NCI-H2081 (cell line): ENCODE measurements at regions not wholly inside any gene's neighbourhood (a gene's known extent, or its start where the extent isn't known, plus 50 kb on each side); places are given as distances from the start of the nearest gene placed in this dataset.
A peak's percentile ranks its signal among the peaks of the same experiment; 100 is the strongest.

ENCODE experiments used
- DNase-seq, 2 experiments: peaks; one replicate each; lab custom pipeline; 2025; lab: John Stamatoyannopoulos, UW

DNA sequence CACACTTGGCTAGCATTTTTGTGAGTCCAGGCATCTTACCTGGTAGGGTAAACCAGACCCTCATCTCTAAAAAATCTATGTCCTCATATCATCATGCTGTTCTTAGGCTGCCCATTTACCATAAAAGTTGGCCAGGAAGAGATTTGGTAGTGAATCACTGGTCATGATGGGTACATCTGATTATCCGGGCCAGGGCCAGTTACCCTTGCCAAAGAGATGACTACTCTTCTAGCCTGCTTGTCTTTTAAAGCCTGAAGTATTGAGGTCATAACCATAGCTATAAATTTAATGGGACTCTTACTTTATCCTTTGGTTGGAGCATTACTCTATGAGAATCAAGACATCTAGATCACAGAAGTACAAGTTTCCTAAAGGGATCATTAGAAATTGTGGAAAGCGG lies 276.8 kb downstream of the TENT5A start:
- no peak for DNase-seq

DNA sequence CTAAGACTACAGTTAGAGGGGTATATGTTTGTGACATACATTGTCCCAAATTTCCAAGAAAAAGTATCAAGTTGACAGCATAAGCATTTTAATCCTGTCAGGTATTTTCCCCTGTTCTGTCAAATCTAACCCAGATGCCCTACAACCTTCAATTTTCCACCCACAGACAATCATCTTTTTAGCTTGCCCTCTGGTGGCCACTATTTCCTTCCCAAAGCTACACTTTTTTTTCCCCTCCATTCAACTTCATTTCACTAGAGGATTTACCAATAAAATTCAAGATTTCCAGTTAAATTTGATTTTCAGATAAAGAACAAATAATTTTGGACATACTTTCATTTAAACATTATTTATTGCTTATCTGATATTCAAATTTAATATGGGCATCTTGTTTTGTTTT lies 286.6 kb downstream of the TENT5A start:
- DNase-seq: peak in 1 of 2 experiments; percentile 29

DNA sequence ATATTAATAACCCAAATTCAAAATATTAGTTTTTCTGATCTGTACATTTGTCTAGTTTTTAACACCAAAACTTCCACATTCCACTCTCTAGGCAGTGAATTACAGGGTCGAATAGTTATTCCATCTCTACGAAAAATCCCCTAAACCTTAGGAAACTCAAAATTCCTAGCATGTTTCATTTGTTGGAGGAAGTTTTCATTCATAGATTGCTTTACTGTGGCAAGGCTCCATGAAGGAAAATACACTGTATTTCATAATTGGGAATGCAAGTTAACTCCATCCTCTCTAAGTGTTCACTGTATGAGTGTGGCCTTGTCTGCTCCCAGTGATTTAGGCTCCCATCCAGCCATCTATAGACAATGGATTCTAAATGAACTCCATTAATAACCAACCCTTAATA lies 296.1 kb downstream of the TENT5A start:
- DNase-seq: no peak

DNA sequence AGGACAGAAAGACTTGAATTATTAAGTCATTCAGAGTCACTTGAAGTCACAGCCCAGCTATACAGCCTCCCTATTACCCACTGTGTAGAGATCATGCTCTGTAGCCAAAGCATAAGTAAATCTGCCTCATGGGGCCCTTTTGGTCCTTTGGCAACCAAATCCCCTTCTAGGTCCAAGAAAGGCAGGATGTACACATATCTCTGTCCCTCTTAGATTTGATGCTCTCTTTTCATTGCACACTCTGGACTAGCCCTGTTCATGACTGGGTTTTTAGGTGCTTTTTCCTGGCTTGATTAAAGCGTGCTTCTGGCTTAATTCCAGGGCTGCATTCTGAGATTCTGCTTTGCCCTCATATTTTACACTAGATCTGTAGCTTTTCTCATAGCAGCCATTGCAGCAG lies 296.8 kb downstream of the TENT5A start:
- DNase-seq: no peak

DNA sequence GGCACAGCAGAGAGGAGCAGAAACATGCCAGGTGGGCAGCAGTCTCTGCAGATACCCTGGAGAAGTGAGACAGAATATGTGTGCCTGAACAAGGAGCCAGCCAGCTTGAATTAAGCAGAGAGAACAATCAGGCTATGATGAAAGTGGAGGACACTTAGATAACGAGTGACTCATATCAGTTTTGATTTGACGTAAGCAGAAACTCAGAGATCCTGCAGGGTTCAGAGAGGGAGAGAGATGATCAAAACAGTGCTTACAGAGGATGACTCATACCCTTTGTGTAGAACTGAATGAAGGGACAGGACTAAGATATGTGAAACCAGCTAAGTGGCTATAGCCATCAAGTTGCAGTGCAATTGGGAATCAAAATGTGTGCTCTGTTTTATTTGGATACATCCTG lies 300.7 kb downstream of the TENT5A start:
- no peak for DNase-seq

DNA sequence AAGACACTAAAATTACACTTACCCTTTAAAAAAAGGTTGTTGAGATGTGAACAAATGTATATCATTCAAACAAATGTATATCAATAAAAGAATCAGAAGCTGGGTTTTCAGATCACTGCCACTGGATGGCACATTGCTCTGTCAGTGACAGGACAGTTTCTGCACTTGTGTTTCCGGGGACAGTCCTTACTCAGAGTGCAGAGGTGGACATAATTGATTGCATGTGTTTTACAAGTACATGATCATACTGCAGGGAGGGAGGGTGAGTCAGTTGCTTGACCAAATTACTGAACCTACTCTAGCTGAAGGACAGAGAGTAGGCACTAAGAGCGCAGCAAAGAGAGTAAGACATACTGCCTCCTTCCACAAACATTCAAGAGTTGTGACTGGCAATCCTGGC lies 302.3 kb downstream of the TENT5A start:
- no peak for DNase-seq

DNA sequence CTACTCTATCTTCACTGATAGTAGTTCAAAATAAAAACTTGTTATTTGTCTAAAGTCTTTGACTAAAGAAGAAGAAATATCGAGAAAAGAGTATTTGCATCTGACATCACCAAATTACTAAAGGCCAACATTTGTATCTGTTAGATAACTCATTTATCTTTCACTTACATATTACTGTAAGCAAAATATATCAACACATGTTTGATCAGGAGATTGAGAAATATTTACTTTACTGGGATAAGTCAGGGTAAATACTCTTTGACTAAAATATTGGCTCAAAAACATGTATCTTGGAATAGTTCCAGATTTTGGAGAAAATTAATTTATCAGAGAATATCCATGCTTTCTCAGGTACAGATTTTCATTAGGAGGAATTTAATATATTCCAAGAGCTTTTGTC lies 306.0 kb downstream of the TENT5A start:
- no peak for DNase-seq

DNA sequence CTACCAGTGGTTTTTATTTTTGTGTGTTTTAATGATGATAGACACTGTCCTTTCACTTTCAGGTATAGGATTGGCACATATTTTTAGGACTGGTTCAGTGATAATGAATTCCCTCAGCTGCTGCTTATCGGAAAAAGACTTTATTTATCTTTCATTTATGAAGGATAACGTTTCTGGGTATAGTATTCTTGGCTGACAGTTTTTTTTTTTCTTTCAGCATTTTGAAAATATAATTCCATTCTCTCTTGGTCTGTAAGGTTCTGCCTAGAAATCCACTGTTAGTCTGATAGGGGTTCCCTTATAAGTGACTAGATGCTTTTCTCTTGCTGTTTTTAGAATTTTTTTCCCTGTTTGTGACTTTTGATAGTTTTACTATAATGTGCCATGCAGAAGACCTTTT lies 313.1 kb downstream of the TENT5A start:
- no peak for DNase-seq

DNA sequence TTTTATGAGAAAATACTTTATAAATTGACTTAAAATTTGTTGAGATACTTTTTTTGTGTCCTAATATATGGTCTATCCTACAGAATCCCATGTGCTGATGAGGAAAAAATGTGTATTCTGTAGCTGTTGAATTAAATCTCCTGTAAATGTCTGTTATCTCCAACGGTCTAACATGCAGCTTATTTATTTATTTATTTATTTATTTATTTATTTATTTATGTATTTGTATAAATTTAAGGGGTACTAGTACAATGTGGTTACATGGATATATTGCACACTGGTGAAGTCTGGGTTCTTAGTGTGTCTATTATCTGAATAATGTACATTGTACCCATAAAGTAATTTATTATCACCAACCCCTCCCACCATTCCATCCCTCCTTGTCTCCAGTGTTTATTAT lies 315.5 kb downstream of the TENT5A start:
- no peak for DNase-seq

DNA sequence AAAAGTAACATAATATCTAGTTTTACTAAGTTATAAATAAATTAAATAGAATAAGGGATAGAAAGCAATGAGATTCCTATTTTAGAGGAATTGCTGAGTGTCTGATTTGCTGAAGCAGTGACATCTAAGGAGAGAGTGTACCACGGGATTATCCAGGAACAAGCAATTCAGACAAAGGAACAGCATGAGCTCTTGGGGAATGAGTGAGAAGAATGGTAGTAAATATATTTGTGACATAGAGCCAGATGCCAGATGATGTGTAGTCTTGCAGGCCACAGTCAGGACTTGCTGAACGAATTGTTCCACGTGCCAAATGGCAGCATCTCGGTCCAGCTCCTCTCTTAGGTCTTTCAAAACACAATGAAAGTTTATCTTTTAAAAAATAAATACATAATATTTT lies 339.2 kb downstream of the TENT5A start:
- no peak for DNase-seq

DNA sequence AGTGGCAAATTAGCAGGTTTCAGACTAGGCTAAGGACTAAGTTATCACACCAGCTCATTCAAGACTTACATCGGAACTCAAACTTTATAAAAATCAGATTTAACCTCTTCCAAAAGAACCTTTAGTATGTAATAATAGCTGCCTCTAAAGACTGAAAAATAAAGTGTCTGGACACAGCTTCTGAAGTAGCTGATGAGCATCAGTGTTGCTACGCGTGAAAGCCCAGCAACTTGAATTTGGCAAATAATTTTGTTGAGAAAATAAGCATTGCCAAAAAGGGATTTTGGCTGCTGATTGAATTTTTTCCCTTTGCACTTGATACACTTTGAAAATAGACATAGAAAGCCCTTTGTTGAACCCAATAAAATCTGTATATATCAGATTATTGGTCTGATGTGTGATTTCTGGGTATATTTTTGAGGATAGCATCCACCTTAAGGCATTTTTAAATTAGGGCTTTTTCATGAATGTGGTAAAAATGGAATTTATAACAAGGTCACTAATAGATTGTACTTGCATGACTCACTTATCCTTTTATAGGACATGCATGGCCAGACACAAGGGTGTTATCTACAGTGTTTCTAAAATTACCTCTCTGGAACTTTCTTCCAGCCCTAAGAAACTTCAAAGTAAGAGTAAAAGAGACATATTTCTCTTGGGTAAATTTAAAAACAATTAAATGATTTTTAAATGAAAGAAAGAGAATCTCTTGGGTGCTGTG lies 350.4 kb downstream of the TENT5A start:
- no peak for DNase-seq

DNA sequence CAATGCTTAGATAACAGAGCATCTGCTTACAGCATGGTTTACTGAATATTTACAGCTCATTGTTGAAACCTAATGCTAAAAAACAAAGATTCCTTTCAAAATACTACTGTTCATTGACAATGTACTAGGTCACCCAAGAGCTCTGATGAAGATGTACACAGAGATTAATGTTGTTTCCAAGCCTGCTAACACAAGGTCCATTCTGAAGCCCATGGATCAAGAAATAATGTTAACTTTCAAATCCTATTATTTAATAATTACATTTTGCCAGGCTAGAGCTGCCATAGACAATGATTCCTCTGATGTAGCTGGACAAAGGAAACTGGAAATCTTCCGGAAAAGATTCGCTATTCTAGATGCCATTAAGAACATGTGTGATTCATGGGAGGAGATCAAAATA lies 355.6 kb downstream of the TENT5A start:
- DNase-seq: no peak

DNA sequence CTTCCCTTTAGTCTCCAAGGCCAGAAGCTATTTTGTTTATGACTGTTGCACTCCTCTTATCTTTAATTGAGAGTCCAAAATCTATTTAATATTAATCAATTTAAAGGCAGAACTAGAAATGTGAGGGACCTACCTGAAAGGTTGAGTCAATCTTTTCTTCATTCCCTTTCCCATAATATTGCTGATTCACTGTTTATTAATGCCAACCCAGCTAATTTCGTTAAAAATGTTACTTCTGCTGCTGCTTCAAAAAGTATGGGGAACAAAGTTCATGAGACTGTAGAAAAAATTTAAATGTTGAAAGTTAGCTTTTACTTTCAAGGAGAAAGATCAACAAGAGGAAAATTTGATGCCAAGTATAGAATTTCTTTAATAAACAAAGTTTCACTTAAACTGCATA lies 365.3 kb downstream of the TENT5A start:
- no peak for DNase-seq

DNA sequence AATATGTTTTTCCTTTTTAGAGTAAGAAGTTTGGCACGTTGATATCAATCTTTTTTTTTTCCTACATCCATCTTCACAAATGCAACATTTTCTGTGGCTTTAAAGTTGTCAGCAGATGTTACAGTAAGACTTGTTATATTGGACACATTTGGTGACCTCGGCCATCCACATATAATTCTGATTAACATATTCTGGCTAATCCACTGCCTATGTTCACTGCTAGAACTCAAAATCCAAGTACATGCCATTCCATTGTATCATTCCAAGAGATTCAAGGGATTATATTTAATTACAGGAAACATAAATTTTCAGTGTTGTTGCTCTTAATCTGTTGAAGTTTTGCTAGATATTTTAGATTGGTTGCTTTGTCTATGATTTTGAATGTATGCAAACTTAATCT lies 367.6 kb downstream of the TENT5A start:
- DNase-seq: no peak

DNA sequence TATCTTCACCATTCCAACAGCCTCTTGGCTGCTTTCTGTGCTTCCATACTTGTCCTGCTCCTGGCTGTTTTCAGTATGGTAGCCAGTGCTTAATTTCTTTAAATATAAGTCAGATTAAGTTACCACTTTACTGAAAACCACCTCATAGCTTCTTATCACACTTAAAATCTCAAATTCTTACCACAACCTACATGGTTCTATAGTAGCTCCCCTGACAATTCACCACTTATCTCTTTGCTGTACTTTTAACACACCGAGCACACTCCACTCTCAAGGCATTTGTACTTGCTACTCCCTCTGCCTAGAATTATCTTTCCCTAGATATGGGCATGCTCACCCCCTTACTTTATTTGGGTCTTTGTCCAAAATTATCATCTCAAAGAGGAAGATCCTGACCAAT lies 369.0 kb downstream of the TENT5A start:
- DNase-seq: no peak

DNA sequence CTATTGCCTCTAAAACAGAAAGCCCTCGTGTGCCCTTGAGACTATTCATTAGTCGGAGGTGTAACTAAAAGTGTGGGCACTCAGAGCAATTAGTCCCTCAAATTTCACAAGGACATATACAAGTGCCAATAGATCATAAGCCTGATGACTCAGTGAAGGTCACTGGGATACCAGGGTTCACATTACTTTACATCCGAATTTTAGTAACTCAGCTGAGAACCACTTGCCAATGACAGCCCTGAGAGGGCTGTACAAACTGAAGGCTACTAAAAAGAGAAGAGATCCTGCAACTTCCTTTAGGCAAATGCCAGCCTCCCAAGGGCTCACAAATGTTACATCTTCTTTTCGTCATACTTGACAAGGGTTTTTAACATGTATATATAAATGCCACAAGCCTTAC lies 369.6 kb downstream of the TENT5A start:
- no peak for DNase-seq

DNA sequence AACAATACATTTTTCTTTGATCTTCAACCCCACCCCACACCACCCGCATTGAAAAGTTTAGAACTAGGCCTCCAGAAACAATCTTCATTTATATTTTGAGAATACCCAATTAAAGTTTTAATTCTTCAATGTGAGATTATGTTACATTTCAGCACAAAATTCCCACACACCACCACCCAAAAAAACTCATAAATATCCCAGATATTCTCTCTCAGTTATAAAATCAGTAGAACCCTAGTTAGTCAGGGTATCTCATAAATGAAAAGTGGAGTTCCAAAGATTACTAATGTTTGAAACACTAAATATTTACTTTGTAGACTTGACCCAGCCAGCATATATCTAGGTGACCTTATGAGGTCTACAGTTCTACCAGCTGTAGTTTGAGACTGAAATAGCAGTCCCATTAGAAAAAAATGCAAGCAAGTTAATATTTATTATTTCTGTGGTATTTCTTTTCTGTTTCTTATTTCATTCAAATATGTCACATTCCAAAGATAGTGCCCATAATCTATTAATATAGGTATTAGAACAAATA lies 371.0 kb downstream of the TENT5A start:
- DNase-seq: no peak

DNA sequence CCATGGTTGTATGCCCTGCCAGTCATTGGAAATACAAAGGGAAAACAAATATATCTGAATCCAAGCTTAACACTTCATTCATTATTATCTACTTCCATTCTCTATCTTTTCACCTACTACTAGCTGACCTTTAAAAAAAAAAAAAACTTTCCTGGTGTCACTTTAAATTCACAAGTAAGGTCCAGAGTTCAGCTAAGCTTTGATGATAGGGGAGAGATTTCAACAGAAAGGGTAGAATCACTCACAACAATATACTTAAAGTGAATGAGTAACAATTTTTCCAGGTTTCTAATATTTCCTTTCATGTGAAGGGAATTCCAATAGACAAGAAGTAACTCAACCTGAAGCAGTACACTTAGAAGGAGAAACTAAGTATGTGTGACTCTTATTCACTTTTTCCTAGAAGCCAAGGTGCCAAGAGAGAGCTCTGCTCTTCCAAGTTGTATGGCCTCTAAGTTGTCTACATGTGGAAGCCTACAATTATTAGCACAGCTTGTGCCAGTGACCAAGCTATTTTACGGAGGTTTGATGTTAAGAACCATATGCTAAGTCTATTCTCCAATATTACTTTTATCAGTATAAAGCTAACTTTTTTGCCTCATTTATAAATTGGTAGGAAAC lies 371.7 kb downstream of the TENT5A start:
- DNase-seq: no peak

DNA sequence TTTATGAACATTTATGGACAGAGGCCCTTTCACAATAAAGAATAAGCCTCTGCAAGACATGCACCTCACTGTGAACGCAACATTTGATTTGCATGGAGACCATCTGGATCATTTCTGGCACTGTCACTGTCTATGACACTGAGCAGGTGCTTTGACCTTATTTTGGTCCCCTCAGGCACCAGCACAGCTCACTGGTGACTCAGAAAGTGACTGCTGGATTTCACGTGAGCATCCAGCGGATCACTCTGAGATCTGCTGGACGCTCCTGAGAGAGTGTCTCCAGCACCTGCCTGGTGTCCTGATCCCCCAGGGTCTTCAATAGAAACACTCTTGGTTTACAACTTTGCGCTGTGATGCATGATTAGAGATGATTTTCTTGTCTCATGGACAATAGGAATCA lies 375.7 kb downstream of the TENT5A start:
- no peak for DNase-seq

DNA sequence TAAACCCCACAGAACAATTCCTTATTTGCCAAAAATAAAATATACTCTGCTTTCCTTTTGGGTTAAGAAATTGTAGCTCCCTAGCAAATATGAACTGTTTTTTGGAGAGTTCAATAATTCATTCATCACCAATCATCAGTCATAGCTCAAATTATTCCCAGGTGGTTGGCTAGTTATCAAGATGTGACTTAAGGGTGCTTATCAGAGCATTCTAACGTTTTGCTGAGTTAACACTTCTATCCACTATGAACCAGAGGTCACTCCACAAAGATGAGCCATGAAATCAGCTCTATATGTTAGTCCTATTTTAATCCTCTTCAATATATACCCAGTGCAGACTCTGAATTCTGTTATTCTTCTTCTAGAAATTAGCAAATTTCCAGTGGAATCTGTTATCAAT lies 379.1 kb downstream of the TENT5A start:
- no peak for DNase-seq

DNA sequence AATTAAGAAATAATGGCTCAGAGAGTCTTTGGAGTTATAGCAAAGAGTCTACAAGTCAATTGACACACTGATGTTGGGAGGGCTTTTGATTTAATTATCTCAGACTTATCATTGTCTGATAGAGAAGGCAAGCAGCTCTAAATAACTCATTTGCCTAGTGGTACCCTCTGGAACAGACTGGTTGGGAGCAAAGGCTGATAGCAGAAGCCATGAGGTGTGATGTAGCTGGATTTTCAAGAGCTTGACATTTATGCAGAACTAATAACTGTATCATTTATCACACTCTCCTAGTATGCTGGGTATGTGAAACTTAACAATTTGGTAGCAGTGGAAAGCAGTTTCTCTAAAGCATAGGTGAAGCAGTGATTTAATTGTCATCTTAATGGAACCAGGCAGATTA lies 380.6 kb downstream of the TENT5A start:
- no peak for DNase-seq

DNA sequence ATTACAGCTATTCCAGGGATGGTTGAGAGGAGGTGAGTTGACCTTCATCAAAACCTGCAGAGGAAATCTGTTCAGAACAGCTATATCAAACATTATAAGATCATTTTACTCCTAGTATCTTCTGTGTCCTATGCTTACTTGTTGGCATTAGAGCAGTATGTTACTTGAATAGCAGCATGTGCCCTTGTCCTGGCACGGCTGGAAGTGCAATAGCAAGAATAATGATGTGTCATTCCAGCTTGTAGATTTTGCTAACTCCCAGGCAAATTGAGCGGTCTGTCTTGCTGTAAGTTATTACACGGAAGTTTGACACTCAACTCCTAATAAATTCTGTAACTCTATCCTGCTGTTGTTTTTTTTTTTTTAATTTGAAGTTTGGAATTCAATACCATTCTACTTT lies 385.5 kb downstream of the TENT5A start:
- no peak for DNase-seq

DNA sequence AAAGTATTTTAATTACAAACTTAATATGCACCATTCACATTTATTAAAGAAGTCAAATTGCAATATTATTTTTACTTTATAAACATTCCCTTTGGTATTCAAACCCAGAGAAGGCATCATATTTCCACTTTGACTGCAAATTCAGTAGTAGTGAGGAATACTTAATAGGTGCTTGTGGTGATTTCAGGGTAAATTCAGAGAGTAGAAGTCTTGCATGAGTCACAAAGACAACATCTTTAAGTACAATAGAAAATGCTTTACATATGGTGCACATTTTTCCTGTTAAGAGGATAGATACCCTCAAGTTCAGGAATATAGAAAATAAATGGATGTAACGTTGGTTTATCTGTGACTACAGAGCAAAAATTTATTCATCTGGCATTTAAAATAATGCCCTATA lies 390.2 kb downstream of the TENT5A start:
- no peak for DNase-seq

DNA sequence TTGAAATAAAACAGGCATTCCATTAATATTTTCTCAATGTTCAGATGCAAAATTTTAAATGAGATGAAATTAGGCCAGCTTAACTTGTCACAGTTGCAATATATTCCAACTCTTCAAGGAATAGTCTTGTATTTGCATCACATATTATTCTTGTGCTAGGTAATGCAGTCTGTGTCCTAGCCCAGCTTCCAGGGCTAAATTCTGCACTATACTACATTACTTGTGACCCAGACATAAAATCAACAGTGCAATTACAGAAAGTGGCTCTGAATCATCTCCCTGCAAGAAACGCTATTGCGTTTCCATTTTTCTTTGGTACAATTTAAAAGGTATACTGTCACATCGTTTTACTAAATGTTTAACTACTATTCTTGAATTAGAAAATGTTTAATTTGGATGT lies 399.2 kb downstream of the TENT5A start:
- DNase-seq: no peak
